Peyer's patch (tissue), 4 donors: ENCODE measurements at regions not wholly inside any gene's neighbourhood (a gene's known extent, or its start where the extent isn't known, plus 50 kb on each side); places are given as distances from the start of the nearest gene placed in this dataset.

Source experiments
- DNase-seq, 3 donors: peaks; one replicate each; pipeline ENCODE4 v3.0.0-alpha.2; 2017 to 2019
- H3K27ac ChIP-seq, 4 donors: fragments of 200-600 bp; sonication (generic); one replicate each; pipeline ENCODE4 v1.5.1; 2016 to 2019
- H3K27me3 ChIP-seq, 2 donors: fragments of 200-600 bp; sonication (generic); one replicate each; pipeline ENCODE4 v1.5.1; 2019
- H3K36me3 ChIP-seq, 3 donors: fragments of 200-600 bp; sonication (generic); one replicate each; pipeline ENCODE4 v1.5.1; 2016 to 2019
- H3K4me1 ChIP-seq, 4 donors: fragments of 200-600 bp; sonication (generic); one replicate each; pipeline ENCODE4 v1.5.1; 2016 to 2019
- H3K4me3 ChIP-seq, 4 donors: fragments of 200-600 bp; sonication (generic); 1 replicate in 3 of 4; 2 replicates in 1 of 4; pipeline ENCODE4 v1.5.1; 2016 to 2019; ENCODE audit warnings: mild to moderate bottlenecking in 1 of 4
- H3K9me3 ChIP-seq, 4 donors: fragments of 200-600 bp; sonication (generic); one replicate each; pipeline ENCODE4 v1.5.1; 2016 to 2019; ENCODE audit warnings: mild to moderate bottlenecking in 1 of 4
- POLR2A ChIP-seq, 2 donors: fragments of 450-650 bp; IDR thresholded peaks; one replicate each; pipeline ENCODE4 v1.5.1; 2017; ENCODE audit warnings: antibody characterized with exemption in 2 of 2, mild to moderate bottlenecking in 2 of 2, moderate library complexity in 2 of 2
- TF ChIP-seq, protein P1 (sequence below), 6 experiments: fragments of 450-650 bp in 4 of 6; fragments of 200-600 bp in 2 of 6; sonication (generic) in 1 of 6; IDR thresholded peaks; one replicate each; pipeline ENCODE4 v1.5.1; 2017 to 2019; ENCODE audit warnings: antibody characterized with exemption in 6 of 6, mild to moderate bottlenecking in 3 of 6, moderate library complexity in 1 of 6

DNA sequence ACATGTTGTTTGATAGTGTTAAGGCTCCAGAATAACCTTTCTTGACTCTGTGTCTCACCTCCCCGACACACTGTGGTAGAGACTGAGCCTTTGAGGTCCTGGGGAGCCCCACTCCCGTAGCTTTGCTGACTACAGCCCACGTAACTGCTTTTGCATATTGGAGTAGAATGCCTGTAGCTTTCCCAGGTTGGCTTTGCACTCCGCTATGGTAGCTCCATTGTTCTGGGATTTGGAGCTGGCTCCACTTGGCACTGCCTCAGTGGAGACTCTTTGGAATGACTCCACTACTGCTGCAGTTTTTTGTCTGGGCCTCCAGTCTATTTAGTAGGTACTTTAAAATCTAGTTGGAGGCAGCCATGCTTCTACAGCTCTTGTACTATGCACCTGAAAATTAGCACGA lies 56.2 kb upstream of the ANXA1 start:
- TF ChIP-seq, protein P1, sequence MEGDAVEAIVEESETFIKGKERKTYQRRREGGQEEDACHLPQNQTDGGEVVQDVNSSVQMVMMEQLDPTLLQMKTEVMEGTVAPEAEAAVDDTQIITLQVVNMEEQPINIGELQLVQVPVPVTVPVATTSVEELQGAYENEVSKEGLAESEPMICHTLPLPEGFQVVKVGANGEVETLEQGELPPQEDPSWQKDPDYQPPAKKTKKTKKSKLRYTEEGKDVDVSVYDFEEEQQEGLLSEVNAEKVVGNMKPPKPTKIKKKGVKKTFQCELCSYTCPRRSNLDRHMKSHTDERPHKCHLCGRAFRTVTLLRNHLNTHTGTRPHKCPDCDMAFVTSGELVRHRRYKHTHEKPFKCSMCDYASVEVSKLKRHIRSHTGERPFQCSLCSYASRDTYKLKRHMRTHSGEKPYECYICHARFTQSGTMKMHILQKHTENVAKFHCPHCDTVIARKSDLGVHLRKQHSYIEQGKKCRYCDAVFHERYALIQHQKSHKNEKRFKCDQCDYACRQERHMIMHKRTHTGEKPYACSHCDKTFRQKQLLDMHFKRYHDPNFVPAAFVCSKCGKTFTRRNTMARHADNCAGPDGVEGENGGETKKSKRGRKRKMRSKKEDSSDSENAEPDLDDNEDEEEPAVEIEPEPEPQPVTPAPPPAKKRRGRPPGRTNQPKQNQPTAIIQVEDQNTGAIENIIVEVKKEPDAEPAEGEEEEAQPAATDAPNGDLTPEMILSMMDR (IDR thresholded peaks at IDR 0.05), result no peak
- no peak for TF ChIP-seq POLR2A (IDR thresholded peaks at IDR 0.05)
- no peak for DNase-seq
- no peak overlapping the region for H3K27ac ChIP-seq

DNA sequence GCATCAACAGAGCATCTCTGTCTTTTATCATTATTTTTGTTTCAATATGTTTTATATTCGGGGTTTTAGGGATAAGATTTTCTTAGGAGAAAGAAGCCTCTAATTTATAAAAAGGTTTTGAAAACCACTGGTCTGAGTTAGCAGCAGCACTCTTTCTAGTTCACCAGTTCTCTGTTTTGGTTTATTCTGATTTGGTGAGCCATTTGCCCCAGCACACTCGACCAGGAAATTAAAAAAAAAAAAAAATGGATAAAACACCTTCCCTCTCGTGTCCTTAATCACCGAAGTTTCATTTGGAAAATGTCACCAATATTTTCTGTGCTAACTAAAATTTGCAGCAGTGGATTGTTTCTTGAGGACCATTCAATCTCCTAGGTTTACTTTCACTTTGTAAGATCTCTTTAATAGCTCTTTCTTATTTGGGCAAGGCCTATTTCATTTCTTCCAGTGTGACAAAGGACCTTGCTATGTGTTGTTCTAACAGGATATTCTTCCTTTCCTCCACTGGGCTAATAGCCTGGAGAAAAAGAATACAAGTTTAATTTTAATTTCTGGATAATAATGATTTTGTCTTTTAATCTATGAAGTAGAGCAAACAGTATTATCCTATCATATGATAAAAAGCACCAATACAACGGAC lies 57.8 kb upstream of the ANXA1 start:
- H3K36me3 ChIP-seq, result no peaks in the 10 kb centered on the region
- TF ChIP-seq POLR2A (IDR thresholded peaks at IDR 0.05), result no peak
- TF ChIP-seq, protein P1 (IDR thresholded peaks at IDR 0.05), result no peak
- no peak overlapping the region for H3K27ac ChIP-seq
- no peaks in the 10 kb centered on the region for H3K27me3 ChIP-seq
- no peaks in the 10 kb centered on the region for H3K9me3 ChIP-seq
- no peak overlapping the region for H3K4me3 ChIP-seq
- H3K4me1 ChIP-seq, result peaks cover 0 to 20% (median 0%) of the 10 kb centered on the region in 4 donors
- no peak for DNase-seq

More for the DNA sequence above, 56.2 kb upstream of the ANXA1 start:
- Histone ChIP-seq H3K27me3 (no peaks in the 10 kb centered on the region), H3K36me3 (no peaks in the 10 kb centered on the region), H3K4me3 (no peak overlapping the region), H3K4me1 (peaks cover 0 to 14% (median 0%) of the 10 kb centered on the region in 4 donors), H3K9me3 (no peaks in the 10 kb centered on the region)

GRCh38 chr9:73093016-73093739 lies 58.5 kb upstream of the ANXA1 start:
- TF ChIP-seq, protein P1 (IDR thresholded peaks at IDR 0.05), result no peak
- TF ChIP-seq POLR2A (IDR thresholded peaks at IDR 0.05), result no peak
- DNase-seq, result no peak

DNA sequence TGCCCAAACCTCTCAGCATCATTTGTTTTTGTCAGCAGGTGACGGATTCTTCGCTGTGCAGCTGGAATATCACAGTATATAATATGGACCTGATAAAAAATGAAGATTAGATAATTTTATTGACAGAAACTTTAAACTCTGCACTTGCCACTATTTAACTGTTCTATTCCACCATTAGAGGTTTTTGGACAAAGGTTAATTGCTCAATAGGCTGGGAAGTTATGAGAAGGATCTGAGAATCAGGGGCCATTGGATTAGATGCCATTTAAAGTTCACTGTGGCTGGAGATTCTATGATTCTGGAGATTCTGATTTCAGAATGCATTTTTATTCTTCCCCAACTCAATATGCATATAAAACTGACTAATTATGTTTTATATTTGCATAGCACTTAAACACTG lies 59.8 kb upstream of the ANXA1 start:
- TF ChIP-seq POLR2A (IDR thresholded peaks at IDR 0.05), result no peak
- TF ChIP-seq, protein P1 (IDR thresholded peaks at IDR 0.05), result no peak
- H3K36me3 ChIP-seq, result no peaks in the 10 kb centered on the region
- H3K4me3 ChIP-seq, result no peak overlapping the region
- H3K27ac ChIP-seq, result no peak overlapping the region
- no peak for DNase-seq
- no peaks in the 10 kb centered on the region for H3K9me3 ChIP-seq
- H3K4me1 ChIP-seq, result peaks cover 0 to 20% (median 0%) of the 10 kb centered on the region in 4 donors
- no peaks in the 10 kb centered on the region for H3K27me3 ChIP-seq

More at GRCh38 chr9:73093016-73093739, 58.5 kb upstream of the ANXA1 start:
- Histone ChIP-seq H3K9me3 (no peaks in the 10 kb centered on the region), H3K4me3 (no peak overlapping the region), H3K27me3 (no peaks in the 10 kb centered on the region), H3K27ac (no peak overlapping the region), H3K36me3 (no peaks in the 10 kb centered on the region), H3K4me1 (peaks cover 0 to 20% (median 0%) of the 10 kb centered on the region in 4 donors)

DNA sequence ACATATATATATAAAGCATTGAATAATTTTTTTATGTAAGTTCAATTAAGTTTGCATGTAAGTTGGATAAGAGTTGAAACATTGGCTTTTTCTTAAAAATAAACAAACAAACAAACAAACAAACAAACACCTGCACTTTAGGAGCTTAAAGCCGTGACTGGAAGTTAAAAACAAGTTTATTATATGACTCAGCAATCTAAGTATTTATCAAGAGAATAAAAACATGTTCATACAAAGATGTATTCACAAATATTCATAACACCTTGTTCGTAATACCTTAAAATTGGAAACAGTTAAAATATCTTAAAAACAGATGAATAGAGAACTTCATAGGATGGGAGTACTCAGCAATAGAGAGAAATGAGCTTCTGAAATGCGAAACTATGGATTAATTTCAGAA lies 61.5 kb upstream of the ANXA1 start:
- Histone ChIP-seq H3K4me1 (peaks cover 0 to 20% (median 0%) of the 10 kb centered on the region in 4 donors), H3K27ac (no peak overlapping the region), H3K9me3 (no peaks in the 10 kb centered on the region), H3K36me3 (no peaks in the 10 kb centered on the region), H3K27me3 (no peaks in the 10 kb centered on the region), H3K4me3 (no peak overlapping the region)
- no peak for DNase-seq
- TF ChIP-seq, protein P1 (IDR thresholded peaks at IDR 0.05), result no peak
- no peak for TF ChIP-seq POLR2A (IDR thresholded peaks at IDR 0.05)
